Activated T-helper 1 cell treated with anti-CD3 and anti-CD28 coated beads, Interleukin-12 subunit alpha, Interleukin-12 subunit beta, Interleukin-2, Interleukin-4 antibody, amounts not matched to agents 30 ng/mL and 10 ng/mL and 1 ng/mL, durations not matched to agents 14 hours and 24 hours and 36 hours (primary cell): ENCODE measurements at regions not wholly inside any gene's neighbourhood (a gene's known extent, or its start where the extent isn't known, plus 50 kb on each side); places are given as distances from the start of the nearest gene placed in this dataset.
"Not testable (repeated sequence)": the region's sequence is repeated elsewhere in the genome, so short reads cannot be mapped to it uniquely, and the experiment has no call there.

Experiments used
- DNase-seq: peaks from one replicate; pipeline ENCODE4 v3.0.0; 2021; ENCODE audit warnings: low spot score
- H3K27ac Mint-ChIP-seq: one replicate; pipeline ENCODE4 v1.8.0; 2021; ENCODE audit warnings: mild to moderate bottlenecking, mixed read lengths
- H3K27me3 Mint-ChIP-seq: one replicate; pipeline ENCODE4 v1.8.0; 2022; ENCODE audit warnings: mild to moderate bottlenecking, moderate library complexity, mixed read lengths; ENCODE audit not compliant: insufficient read depth
- H3K36me3 Mint-ChIP-seq: one replicate; pipeline ENCODE4 v1.8.0; 2021; ENCODE audit warnings: low read depth, mixed read lengths
- H3K4me1 Mint-ChIP-seq: one replicate; pipeline ENCODE4 v1.8.0; 2021; ENCODE audit warnings: low read depth, mixed read lengths
- H3K4me3 Mint-ChIP-seq: one replicate; pipeline ENCODE4 v1.8.0; 2021; ENCODE audit warnings: mild to moderate bottlenecking, moderate library complexity, mixed read lengths
- H3K9me3 Mint-ChIP-seq: one replicate; pipeline ENCODE4 v1.8.0; 2021; ENCODE audit warnings: mixed read lengths
- intact Hi-C: fragments of 100-400 bp; cut with micrococcal nuclease; formaldehyde crosslinking; loops from one replicate; pipeline ENCODE4 v1.15.1; 2024

DNA sequence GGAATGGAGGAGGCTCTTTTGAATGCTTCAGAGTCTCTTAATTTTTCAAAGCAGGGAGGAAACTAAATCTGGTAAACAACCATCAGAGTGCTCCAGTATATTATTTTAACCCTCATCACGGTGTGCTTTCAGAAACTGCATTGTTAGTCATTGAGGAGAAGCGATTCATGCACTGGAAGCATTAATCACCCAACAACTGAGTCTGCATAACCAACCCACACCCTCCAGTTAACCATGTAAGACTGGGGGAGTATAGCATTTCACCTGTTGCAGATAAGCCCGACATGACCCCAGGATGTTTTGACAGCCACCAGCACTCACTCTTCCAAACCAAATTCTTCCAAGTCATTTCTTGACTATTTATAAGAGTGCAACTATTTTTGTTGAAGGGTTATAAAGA lies 257.6 kb downstream of the GATA3 start:
- H3K4me1 Mint-ChIP-seq: peaks cover 59% of the 10 kb centered on the region
- intact Hi-C loops: no loop called here

DNA sequence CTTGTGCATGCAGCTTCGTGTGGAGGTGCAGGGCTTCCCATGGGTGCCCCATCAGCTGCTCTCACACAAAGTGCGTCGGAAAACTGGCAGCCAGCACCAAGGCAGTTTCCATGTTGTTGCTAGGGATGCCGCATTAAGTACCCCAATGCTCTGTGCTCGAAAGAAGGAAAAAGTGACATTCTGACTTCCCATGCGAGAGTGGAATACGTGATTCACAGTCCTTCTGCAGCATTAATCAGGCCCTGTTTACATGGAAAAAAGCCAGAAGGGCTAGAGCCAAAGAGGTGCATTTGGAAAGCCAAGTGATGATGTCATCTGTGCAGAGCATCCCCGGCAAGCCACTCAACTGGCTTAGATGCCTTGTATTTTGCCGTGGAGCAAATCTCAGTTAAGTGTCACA lies 258.3 kb downstream of the GATA3 start:
- Mint-ChIP-seq H3K36me3 (peaks cover 10% of the 10 kb centered on the region), H3K9me3 (peaks cover 21% of the 10 kb centered on the region), H3K4me3 (no peak overlapping the region), H3K4me1 (peaks cover 53% of the 10 kb centered on the region), H3K27ac (peak overlapping the region; percentile 67), H3K27me3 (no peaks in the 10 kb centered on the region)
- intact Hi-C loops: no loop called here
- no peak for DNase-seq

More for the DNA sequence above, 257.6 kb downstream of the GATA3 start:
- H3K9me3 Mint-ChIP-seq: peaks cover 21% of the 10 kb centered on the region
- no peaks in the 10 kb centered on the region for H3K27me3 Mint-ChIP-seq
- H3K36me3 Mint-ChIP-seq: peaks cover 10% of the 10 kb centered on the region
- no peak for DNase-seq
- H3K27ac Mint-ChIP-seq: peak overlapping the region; percentile 18
- no peak overlapping the region for H3K4me3 Mint-ChIP-seq

GRCh38 chr10:8314486-8314885 lies 260.0 kb downstream of the GATA3 start:
- no peak for DNase-seq
- intact Hi-C loops: no loop called here
- H3K4me3 Mint-ChIP-seq: no peak overlapping the region
- H3K9me3 Mint-ChIP-seq: peaks cover 25% of the 10 kb centered on the region
- H3K27me3 Mint-ChIP-seq: no peaks in the 10 kb centered on the region
- H3K4me1 Mint-ChIP-seq: peaks cover 58% of the 10 kb centered on the region
- no peak overlapping the region for H3K27ac Mint-ChIP-seq
- H3K36me3 Mint-ChIP-seq: peaks cover 10% of the 10 kb centered on the region

DNA sequence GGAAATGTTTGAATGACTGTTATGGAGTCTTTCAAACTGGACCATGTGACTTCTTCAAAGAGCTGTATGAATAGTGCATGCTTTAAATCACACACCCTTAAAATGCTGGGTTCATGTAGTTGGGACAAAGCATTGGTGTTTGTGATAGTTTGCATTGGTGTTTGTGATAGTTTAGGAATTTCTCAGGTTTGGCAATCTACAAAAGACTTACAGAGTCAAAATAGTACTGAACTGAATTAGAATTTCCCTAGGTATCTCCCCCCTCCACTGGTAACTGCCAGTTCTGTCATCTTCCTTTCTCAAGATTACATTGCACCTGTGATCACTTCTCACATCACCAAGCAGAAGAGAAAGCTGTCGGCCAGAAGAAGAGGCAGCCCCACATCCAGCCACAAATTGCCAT lies 261.1 kb downstream of the GATA3 start:
- Mint-ChIP-seq H3K4me3 (no peak overlapping the region), H3K9me3 (peaks cover 25% of the 10 kb centered on the region), H3K27ac (peak overlapping the region; percentile 35), H3K4me1 (peaks cover 62% of the 10 kb centered on the region), H3K27me3 (no peaks in the 10 kb centered on the region), H3K36me3 (peaks cover 14% of the 10 kb centered on the region)
- no peak for DNase-seq
- intact Hi-C loops: loop anchor here (1.0 kb wide), 5 partner anchors 10 to 178 kb away; no protein-coding TSS in a partner anchor

- peak overlapping the region; percentile 35 for H3K27ac Mint-ChIP-seq
- H3K4me1 Mint-ChIP-seq: peaks cover 61% of the 10 kb centered on the region
- H3K36me3 Mint-ChIP-seq: peaks cover 14% of the 10 kb centered on the region
- peaks cover 25% of the 10 kb centered on the region for H3K9me3 Mint-ChIP-seq
- DNase-seq: no peak
- intact Hi-C loops: no loop called here
- no peak overlapping the region for H3K4me3 Mint-ChIP-seq
- no peaks in the 10 kb centered on the region for H3K27me3 Mint-ChIP-seq
Measured at GRCh38 chr10:8316284-8316683, 261.8 kb downstream of the GATA3 start.

DNA sequence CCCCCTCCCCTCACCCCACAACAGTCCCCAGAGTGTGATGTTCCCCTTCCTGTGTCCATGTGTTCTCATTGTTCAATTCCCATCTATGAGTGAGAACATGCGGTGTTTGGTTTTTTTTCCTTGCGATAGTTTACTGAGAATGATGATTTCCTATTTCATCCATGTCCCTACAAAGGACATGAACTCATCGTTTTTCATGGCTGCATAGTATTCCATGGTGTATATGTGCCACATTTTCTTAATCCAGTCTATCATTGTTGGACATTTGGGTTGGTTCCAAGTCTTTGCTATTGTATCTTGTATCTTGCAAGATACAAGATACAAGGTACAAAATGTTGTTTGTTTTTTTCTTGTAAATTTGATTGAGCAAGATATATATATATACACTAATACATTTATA lies 263.9 kb downstream of the GATA3 start:
- Mint-ChIP-seq H3K9me3 (peaks cover 15% of the 10 kb centered on the region), H3K4me1 (peaks cover 48% of the 10 kb centered on the region)
- H3K27ac Mint-ChIP-seq, intact Hi-C loops, DNase-seq, H3K4me3 Mint-ChIP-seq, H3K27me3 Mint-ChIP-seq, H3K36me3 Mint-ChIP-seq: not testable (repeated sequence)

GRCh38 chr10:8318956-8319355 lies 264.5 kb downstream of the GATA3 start:
- Mint-ChIP-seq H3K36me3 (peaks cover 4% of the 10 kb centered on the region), H3K4me1 (peaks cover 49% of the 10 kb centered on the region), H3K9me3 (peaks cover 11% of the 10 kb centered on the region), H3K27ac (no peak overlapping the region), H3K27me3 (peaks cover 9% of the 10 kb centered on the region), H3K4me3 (no peak overlapping the region)
- DNase-seq: no peak
- intact Hi-C loops: no loop called here

DNA sequence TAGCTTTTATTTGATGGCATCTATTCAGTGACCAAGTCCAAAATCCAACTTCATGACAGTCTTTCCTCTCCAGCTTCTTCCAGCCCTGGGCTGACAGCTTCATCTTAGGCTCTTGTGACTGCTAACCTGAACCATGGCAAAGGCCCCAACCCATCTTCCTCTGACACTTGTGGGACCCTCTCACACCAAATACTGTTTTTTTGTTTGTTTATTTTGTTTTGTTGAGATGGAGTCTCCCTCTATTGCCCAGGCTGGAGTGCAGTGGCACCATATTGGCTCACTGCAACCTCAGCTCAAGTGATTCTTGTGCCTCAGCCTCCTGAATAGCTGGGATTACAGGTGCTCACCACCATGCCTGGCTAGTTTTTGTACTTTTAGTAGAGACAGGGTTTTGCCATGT lies 265.2 kb downstream of the GATA3 start:
- Mint-ChIP-seq H3K4me3 (no peak overlapping the region), H3K9me3 (peaks cover 7% of the 10 kb centered on the region), H3K36me3 (peaks cover 4% of the 10 kb centered on the region), H3K27me3 (peaks cover 9% of the 10 kb centered on the region), H3K4me1 (peaks cover 48% of the 10 kb centered on the region), H3K27ac (no peak overlapping the region)
- intact Hi-C loops: no loop called here
- DNase-seq: no peak

DNA sequence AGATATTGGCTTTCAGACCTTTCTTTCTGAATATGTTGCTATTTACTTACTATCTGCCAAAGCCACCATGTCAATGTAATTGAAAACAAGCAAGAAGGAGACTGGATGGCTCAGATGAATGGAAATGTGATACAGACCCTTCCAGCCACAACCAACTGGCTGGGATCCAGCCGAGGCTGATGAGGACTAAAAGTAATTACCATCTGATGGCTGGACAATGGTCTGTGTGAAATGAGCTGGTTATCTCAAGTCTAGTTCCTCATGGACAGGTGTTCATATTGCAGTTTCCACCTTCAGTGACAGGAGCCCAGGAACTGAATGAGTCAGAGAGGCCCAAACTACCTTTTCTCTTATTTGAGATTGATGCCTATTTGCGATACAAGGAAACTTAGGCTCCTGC lies 267.5 kb downstream of the GATA3 start:
- H3K4me3 Mint-ChIP-seq: no peak overlapping the region
- peaks cover 4% of the 10 kb centered on the region for H3K9me3 Mint-ChIP-seq
- H3K4me1 Mint-ChIP-seq: peaks cover 48% of the 10 kb centered on the region
- no peak for DNase-seq
- H3K27ac Mint-ChIP-seq: no peak overlapping the region
- peaks cover 9% of the 10 kb centered on the region for H3K27me3 Mint-ChIP-seq
- peaks cover 4% of the 10 kb centered on the region for H3K36me3 Mint-ChIP-seq
- intact Hi-C loops: no loop called here

GRCh38 chr10:8323428-8324054 lies 269.1 kb downstream of the GATA3 start:
- H3K4me1 Mint-ChIP-seq: peaks cover 48% of the 10 kb centered on the region

DNA sequence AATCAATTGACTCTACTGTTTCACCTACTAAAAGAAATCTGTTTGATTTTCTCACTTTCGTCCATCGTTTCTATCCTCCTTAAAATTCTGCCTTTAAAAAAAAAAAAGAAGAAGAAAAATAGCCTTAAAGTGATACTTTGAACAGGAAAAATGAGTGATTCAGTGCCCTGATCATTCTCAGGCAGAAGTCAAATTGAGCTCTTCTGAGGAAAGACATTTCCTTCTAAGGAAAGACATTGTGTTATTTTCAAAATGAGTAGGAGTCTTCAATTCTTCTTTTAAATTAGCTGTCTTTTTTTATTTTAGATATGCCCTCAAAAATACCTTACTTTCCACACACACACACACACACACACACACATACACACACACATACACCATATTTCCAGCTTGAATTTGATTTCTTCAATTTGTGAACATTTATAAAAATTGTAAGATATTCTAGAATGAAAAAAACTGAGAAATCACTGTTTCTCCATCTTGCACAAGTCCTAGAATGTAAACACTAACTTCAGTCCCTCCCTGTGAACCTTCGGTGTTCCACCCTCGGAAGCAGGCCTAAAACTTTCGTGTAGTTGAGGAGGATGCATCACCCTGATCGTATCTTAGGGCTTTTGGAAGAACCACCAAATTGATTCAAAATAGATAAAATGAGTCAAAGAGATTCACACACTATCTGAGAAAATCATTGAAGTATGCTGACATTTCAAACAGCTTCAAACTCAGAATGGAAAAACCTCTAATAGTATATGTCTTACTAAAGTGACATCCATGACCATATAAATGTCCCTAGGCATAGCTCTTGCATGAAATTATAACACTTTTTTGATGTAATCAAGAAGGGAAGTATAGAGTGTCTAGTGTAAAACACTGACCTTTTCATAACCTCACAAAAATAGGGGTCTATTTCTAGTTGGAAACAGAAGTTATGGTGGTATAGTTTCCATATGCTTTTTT lies 270.8 kb downstream of the GATA3 start:
- peaks cover 57% of the 10 kb centered on the region for H3K4me1 Mint-ChIP-seq
- H3K9me3 Mint-ChIP-seq: no peaks in the 10 kb centered on the region
- DNase-seq: no peak
- peak overlapping the region; percentile 85 for H3K27ac Mint-ChIP-seq
- H3K36me3 Mint-ChIP-seq: peaks cover under 1% of the 10 kb centered on the region
- H3K27me3 Mint-ChIP-seq: peaks cover 15% of the 10 kb centered on the region
- H3K4me3 Mint-ChIP-seq: peak overlapping the region; percentile 63
- intact Hi-C loops: loop anchor here (1.0 to 2.0 kb wide), 13 partner anchors 8 to 271 kb away; partner anchors contain the start of gene GATA3

More at GRCh38 chr10:8323428-8324054, 269.1 kb downstream of the GATA3 start:
- Mint-ChIP-seq H3K27ac (no peak overlapping the region), H3K27me3 (peaks cover 11% of the 10 kb centered on the region), H3K36me3 (peaks cover 4% of the 10 kb centered on the region), H3K9me3 (no peaks in the 10 kb centered on the region), H3K4me3 (no peak overlapping the region)
- intact Hi-C loops: loop anchor here (2.0 kb wide), 2 partner anchors 15 to 149 kb away; no protein-coding TSS in a partner anchor
- DNase-seq: no peak

DNA sequence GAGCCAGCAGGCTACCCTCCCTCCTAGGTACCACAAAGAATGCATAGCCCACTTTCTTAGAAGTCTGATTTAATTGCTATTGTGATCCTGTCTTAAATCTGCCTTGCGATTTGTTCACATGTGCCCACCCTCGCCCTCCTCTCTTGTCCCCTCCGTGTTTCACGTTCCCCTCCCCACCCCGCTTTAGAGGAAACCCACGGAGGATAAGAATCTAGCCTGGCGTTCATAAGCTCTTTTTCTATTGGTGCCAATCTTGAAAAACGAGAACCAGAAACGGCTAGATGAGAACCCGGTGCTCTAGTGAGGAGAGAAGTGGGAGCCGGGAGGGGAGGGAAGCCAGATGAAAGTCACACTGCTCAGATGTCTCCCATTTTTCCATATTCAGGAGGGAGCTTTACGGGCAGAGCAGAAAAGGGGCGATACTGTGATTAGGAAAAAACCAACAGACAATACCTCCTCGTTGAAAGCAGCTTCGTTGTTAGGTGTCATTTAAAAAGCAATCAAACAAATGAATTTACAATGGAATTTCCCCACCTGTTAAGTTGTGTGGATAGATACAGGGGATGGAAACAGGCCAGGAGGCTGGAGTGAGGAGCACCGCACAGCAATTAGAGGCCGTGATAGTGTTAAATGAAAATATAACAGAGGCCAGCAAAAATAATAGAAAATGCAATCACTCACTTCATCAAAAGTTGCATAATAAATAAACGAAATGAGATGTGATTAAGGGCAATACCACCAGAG lies 272.1 kb downstream of the GATA3 start:
- DNase-seq: no peak
- Mint-ChIP-seq H3K27ac (peak overlapping the region; percentile 85), H3K4me1 (peaks cover 69% of the 10 kb centered on the region), H3K36me3 (no peaks in the 10 kb centered on the region), H3K4me3 (no peak overlapping the region), H3K9me3 (no peaks in the 10 kb centered on the region), H3K27me3 (peaks cover 15% of the 10 kb centered on the region)
- intact Hi-C loops: no loop called here

DNA sequence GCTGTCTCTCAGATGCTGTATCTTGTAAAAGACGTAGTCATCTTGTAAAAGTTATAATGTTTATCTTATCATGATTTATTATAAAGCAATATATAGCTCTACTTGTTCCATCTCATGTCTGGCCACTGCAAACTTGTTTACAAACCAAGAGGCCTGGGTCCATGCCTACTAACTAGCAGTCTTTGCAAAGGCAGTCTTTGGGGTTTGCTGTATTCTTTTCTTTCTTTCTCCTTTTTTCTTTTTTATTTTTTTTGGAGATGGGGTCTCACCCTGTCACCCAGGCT lies 272.6 kb downstream of the GATA3 start:
- no peak for DNase-seq
- Mint-ChIP-seq H3K9me3 (no peaks in the 10 kb centered on the region), H3K27me3 (peaks cover 15% of the 10 kb centered on the region), H3K4me3 (no peak overlapping the region), H3K36me3 (no peaks in the 10 kb centered on the region), H3K27ac (no peak overlapping the region), H3K4me1 (peaks cover 74% of the 10 kb centered on the region)
- intact Hi-C loops: no loop called here
